ENCODE measurements at regions not wholly inside any gene's neighbourhood (a gene's known extent, or its start where the extent isn't known, plus 50 kb on each side); places are given as distances from the start of the nearest gene placed in this dataset.

DNA sequence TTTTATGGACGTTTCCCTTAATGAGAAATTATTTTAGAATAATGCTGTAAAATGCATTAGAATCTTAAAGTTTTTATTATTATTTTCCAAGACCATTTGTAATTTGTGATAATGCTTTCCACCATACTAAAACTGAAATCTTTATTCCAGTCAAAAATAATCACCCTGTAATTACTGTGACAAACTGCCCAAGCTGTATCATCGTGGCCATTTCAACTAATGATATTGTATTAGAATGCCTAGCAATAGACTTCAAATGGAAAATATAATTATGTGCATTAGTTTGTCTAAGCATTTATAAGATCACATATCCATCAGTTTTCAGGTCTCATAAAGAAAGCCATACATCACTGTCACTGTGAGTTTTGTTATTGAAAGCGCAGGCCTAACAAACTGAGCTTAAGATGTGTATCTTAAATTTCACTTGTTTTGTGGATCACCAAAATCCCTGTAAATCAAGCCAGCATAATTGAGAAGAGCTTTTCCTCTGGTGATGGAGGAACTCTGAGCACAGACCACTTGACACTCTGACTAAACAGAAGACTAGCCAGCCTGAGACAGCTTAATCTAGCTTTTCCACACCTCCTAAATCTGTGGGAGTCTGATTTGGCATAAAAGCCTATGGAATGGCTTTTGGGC is 1312.2 kb upstream of the ACVR2A start:
- H3K27ac ChIP-seq (ENCODE audit: low read depth), result no peak overlapping the region
- DNase-seq (ENCODE audit: extremely low spot score), result no peak
- 65% methylated on average over 3 of the region's 3 CpGs for WGBS
- no peaks in the 10 kb centered on the region for H3K36me3 ChIP-seq (ENCODE audit: insufficient read depth)
- H3K4me3 ChIP-seq (ENCODE audit: low read depth, low read length), result no peak overlapping the region
- no peaks in the 10 kb centered on the region for H3K4me1 ChIP-seq (ENCODE audit: insufficient read depth)

DNA sequence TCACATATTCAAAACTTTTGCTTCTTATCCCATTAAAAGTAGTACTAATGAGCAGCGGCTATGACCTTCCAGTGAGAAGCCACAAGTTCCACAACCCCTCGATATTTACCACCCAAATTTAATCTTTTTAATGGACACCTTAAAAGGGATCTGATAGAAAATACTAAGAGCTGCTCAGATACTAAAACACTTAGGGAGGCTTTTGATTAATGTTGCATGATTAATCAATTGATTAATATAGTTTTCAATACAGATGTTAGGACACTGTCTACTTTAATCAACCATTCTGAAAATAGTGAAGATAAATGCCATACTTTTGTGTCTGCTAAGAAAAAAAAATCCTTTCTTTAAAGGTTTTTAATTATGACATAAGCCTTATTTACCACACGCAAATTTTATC is 1312.8 kb upstream of the ACVR2A start:
- 88% methylated on average over 3 of the region's 3 CpGs for WGBS
- Histone ChIP-seq H3K4me1 (ENCODE audit: insufficient read depth) (no peaks in the 10 kb centered on the region), H3K4me3 (ENCODE audit: low read depth, low read length) (no peak overlapping the region), H3K36me3 (ENCODE audit: insufficient read depth) (no peaks in the 10 kb centered on the region), H3K27ac (ENCODE audit: low read depth) (no peak overlapping the region)
- no peak for DNase-seq (ENCODE audit: extremely low spot score)

DNA sequence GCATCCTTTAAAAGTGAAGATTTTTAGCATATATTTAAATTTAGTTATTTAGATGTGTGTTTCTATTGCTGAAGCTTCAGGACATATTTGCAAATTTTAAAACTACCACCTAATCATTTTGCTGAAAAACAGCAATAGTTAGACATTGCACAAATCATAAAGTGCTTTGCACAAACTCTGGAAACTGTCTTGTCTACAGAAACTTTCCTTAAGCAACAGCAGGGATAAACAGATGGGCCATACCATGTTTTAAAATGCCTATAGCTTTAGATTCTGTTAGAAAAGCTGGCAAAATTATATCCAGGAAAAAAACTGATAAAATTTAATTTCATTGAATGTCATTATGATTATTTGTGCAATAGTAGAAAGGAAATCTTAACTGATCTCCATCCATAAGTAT is 1313.9 kb upstream of the ACVR2A start:
- Histone ChIP-seq H3K4me1 (ENCODE audit: insufficient read depth) (no peaks in the 10 kb centered on the region), H3K36me3 (ENCODE audit: insufficient read depth) (no peaks in the 10 kb centered on the region), H3K4me3 (ENCODE audit: low read depth, low read length) (no peak overlapping the region), H3K27ac (ENCODE audit: low read depth) (no peak overlapping the region)
- no peak for DNase-seq (ENCODE audit: extremely low spot score)

DNA sequence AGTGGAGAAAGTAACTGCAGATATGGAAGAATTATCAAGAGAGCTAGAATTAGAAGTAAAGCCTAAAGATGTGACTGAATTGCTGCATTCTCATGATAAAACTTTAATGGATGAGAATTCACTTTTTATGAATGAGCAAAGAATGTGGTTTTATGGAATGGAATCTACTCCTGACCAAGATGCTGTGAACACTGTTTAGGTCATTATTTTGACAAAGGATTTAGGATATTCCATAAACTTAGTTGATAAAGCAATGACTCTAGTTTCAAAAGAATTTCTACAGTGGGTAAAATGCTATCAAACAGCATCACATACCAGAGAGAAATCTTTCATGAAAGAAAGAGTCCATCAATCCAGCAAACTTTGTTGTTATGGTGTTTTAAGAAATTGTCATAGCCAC is 1317.7 kb upstream of the ACVR2A start:
- no peaks in the 10 kb centered on the region for H3K4me1 ChIP-seq (ENCODE audit: insufficient read depth)
- H3K27ac ChIP-seq (ENCODE audit: low read depth), result no peak overlapping the region
- no peak overlapping the region for H3K4me3 ChIP-seq (ENCODE audit: low read depth, low read length)
- no peaks in the 10 kb centered on the region for H3K36me3 ChIP-seq (ENCODE audit: insufficient read depth)
- DNase-seq (ENCODE audit: extremely low spot score), result no peak

DNA sequence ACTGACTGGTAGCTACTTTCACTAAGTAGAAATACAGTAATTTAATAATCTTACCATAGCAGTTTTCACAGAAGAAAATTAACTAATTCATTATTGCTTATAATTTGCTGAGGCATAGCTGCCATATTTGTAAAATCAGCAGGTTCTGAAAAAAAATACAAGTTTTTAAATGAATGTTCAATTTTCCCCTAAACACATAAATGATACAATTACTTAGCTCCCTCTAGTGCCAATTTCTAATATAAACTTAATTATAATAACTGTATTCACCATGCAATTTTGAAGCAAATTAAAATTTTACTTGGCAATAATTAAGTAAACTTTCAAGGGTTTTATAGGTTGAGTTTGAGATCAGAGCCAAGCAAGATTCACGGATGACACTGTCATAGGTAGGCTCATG is 1321.6 kb upstream of the ACVR2A start:
- Histone ChIP-seq H3K4me1 (ENCODE audit: insufficient read depth) (no peaks in the 10 kb centered on the region), H3K4me3 (ENCODE audit: low read depth, low read length) (no peak overlapping the region), H3K36me3 (ENCODE audit: insufficient read depth) (no peaks in the 10 kb centered on the region), H3K27ac (ENCODE audit: low read depth) (no peak overlapping the region)
- no peak for DNase-seq (ENCODE audit: extremely low spot score)
- 31% methylated on average over 1 of the region's 1 CpG for WGBS

DNA sequence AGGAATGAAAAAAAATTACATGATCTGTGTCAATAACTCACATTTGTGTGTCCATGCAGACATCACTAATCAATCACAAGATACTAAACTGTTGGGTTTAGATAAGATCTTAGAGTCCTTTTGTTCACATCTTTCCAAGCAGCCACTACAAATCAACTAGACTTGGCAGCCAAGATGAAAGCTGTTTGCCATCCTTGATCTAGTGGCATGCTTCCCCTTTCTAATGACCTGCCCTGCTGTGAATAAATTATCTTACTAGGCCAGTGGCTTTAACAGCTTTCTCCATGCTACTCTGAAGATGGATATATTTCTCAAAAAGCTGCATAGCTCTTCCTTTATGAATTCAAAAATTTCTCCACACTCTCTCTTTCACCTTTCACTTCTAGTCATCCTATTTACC is 1338.0 kb upstream of the ACVR2A start:
- no peak for DNase-seq (ENCODE audit: extremely low spot score)
- Histone ChIP-seq H3K27ac (ENCODE audit: low read depth) (no peak overlapping the region), H3K4me1 (ENCODE audit: insufficient read depth) (no peaks in the 10 kb centered on the region), H3K4me3 (ENCODE audit: low read depth, low read length) (no peak overlapping the region), H3K36me3 (ENCODE audit: insufficient read depth) (no peaks in the 10 kb centered on the region)

DNA sequence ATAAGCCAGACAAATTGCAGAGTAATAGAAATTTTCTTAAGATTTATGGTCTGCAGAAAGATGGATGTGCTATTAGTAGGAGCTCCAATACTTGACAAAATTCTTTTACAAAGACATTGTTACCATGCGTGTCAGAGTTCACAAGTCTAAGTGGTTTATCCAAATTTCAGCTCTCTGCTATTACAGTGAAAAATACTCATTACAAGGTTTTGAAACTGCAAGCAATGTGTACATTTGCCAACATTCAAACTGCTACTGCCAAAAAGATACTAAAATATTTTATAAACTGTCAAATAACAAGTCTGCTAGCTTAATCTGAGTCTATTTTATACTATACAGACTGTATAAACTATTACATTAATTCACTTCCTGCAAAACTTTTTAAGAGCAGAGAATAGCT is 1341.5 kb upstream of the ACVR2A start:
- WGBS, result 55% methylated on average over 1 of the region's 1 CpG
- no peak for DNase-seq (ENCODE audit: extremely low spot score)
- H3K27ac ChIP-seq (ENCODE audit: low read depth), result no peak overlapping the region
- H3K4me3 ChIP-seq (ENCODE audit: low read depth, low read length), result no peak overlapping the region
- no peaks in the 10 kb centered on the region for H3K4me1 ChIP-seq (ENCODE audit: insufficient read depth)
- H3K36me3 ChIP-seq (ENCODE audit: insufficient read depth), result no peaks in the 10 kb centered on the region

DNA sequence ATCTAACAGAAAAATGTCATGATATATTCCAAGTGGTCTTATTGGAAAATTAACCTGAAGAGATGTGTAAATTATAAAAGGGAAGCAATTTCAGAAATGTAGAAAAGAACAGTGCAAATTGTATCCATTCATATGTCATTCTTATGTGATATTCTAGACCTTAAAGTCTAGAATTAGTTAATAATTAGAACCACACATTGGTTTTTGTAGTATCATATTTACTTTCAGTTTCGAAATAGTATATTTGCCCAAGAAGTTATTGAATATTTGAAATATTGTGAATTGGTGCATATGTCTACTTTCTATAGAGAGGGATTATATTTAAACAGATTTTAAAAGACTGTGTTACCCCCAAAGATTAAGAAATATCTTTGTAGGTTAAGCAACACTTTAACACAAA is 1348.6 kb upstream of the ACVR2A start:
- H3K27ac ChIP-seq (ENCODE audit: low read depth), result no peak overlapping the region
- H3K4me1 ChIP-seq (ENCODE audit: insufficient read depth), result no peaks in the 10 kb centered on the region
- DNase-seq (ENCODE audit: extremely low spot score), result no peak
- no peak overlapping the region for H3K4me3 ChIP-seq (ENCODE audit: low read depth, low read length)
- WGBS, result 34% methylated on average over 1 of the region's 1 CpG
- no peaks in the 10 kb centered on the region for H3K36me3 ChIP-seq (ENCODE audit: insufficient read depth)

DNA sequence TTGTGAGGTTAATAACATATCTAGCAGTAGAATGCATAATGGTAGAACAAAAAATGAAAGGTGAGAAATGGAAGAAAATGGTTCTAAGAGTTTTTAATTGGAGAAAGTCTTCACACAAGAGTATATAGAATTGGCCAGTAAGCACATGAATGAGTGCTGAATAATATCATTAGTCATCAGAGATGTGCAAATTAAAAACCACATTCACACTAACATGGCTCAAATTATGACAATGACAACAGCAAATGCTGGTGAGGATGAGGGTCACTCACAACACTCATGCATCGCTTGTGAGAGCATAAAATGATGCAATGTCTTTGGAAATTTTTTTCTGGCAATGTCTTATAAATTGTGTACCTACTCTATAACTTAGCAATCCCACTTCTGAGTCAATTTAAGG is 1355.4 kb upstream of the ACVR2A start:
- no peaks in the 10 kb centered on the region for H3K4me1 ChIP-seq (ENCODE audit: insufficient read depth)
- H3K27ac ChIP-seq (ENCODE audit: low read depth), result no peak overlapping the region
- no peak overlapping the region for H3K4me3 ChIP-seq (ENCODE audit: low read depth, low read length)
- DNase-seq (ENCODE audit: extremely low spot score), result no peak
- no peaks in the 10 kb centered on the region for H3K36me3 ChIP-seq (ENCODE audit: insufficient read depth)
- WGBS, result 93% methylated on average over 1 of the region's 1 CpG

DNA sequence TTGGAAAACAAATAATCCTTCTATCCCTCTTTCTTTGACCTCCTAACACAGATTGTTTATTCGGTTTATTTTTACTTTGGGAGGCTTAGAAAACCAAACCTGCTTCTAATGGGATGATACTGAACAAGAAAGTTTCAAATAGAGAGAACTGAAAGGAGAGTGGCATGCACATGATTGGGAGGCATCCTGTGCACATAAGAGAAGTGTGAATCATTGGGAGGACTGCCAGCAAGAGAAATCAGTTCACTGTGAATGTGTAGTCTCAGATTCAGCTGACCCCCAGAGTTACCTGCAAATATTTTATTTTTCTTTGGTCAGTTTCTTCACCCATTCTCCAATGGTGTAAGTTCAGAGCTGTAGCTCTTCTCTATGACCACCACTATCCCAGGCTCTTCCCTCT is 1363.2 kb upstream of the ACVR2A start:
- Histone ChIP-seq H3K4me1 (ENCODE audit: insufficient read depth) (no peaks in the 10 kb centered on the region), H3K4me3 (ENCODE audit: low read depth, low read length) (no peak overlapping the region), H3K27ac (ENCODE audit: low read depth) (no peak overlapping the region), H3K36me3 (ENCODE audit: insufficient read depth) (no peaks in the 10 kb centered on the region)
- WGBS, result 89% methylated on average over 1 of the region's 1 CpG
- DNase-seq (ENCODE audit: extremely low spot score), result no peak

DNA sequence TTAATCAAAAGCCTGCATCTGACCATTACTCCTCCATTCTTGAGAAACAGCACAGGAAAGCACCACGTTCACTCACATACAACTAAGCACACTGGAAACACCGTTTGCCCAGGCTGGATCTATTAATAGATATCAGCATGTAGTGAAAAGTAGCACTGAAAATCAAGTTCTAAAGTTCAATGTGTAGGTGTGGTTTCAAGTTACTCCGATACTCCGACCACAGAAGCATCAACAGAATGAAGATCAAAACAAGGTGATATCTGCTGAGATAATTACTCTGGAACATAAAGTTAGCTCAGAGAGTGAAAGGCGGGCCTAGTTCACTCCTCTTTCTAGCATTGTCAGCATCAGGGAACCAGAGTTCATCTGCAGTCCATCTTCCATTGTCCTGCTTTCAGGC is 1367.4 kb upstream of the ACVR2A start:
- H3K4me1 ChIP-seq (ENCODE audit: insufficient read depth), result no peaks in the 10 kb centered on the region
- no peak overlapping the region for H3K27ac ChIP-seq (ENCODE audit: low read depth)
- 56% methylated on average over 5 of the region's 5 CpGs for WGBS
- DNase-seq (ENCODE audit: extremely low spot score), result no peak
- no peaks in the 10 kb centered on the region for H3K36me3 ChIP-seq (ENCODE audit: insufficient read depth)
- H3K4me3 ChIP-seq (ENCODE audit: low read depth, low read length), result no peak overlapping the region

DNA sequence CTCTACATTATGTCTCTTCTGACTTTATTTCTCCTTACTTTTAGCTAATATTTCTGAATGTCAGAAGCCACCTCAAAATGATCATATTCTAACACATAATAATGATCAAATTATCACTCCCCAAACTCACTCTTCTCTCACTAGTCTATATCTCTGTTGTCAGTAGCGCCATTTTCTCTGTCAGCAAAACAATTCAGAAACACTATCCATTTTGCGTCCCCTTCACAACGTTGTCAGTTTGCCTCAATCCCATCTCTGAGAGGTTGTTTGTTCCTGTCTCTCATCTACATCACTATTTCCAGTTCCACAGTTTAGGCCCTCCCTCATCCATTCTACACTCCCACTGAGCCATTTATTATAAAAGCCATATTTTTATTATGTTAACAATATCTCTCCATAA is 1376.3 kb upstream of the ACVR2A start:
- Histone ChIP-seq H3K36me3 (ENCODE audit: insufficient read depth) (no peaks in the 10 kb centered on the region), H3K27ac (ENCODE audit: low read depth) (no peak overlapping the region), H3K4me3 (ENCODE audit: low read depth, low read length) (no peak overlapping the region), H3K4me1 (ENCODE audit: insufficient read depth) (no peaks in the 10 kb centered on the region)
- no peak for DNase-seq (ENCODE audit: extremely low spot score)
- WGBS, result 90% methylated on average over 3 of the region's 3 CpGs

DNA sequence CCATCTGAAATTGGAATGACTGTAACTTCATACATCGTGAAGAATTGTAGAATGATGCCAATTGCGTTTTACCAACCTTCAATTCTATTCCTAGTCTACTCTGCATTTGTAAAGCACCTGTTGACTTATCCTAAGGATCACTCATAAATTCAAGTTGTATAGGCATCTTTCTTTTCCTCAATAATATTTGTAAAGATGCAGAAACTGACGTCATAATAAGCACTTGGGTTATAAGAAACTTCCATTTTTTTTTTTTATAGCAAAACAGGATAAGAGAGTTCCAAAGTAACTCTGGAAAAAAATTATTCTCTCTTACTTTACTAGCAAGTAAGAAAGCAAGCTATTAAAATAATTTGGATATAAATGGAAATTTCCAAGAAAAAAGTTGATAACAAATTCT is 1377.4 kb upstream of the ACVR2A start:
- WGBS, result 80% methylated on average over 3 of the region's 3 CpGs
- no peaks in the 10 kb centered on the region for H3K36me3 ChIP-seq (ENCODE audit: insufficient read depth)
- DNase-seq (ENCODE audit: extremely low spot score), result no peak
- H3K27ac ChIP-seq (ENCODE audit: low read depth), result no peak overlapping the region
- H3K4me1 ChIP-seq (ENCODE audit: insufficient read depth), result no peaks in the 10 kb centered on the region
- H3K4me3 ChIP-seq (ENCODE audit: low read depth, low read length), result no peak overlapping the region

DNA sequence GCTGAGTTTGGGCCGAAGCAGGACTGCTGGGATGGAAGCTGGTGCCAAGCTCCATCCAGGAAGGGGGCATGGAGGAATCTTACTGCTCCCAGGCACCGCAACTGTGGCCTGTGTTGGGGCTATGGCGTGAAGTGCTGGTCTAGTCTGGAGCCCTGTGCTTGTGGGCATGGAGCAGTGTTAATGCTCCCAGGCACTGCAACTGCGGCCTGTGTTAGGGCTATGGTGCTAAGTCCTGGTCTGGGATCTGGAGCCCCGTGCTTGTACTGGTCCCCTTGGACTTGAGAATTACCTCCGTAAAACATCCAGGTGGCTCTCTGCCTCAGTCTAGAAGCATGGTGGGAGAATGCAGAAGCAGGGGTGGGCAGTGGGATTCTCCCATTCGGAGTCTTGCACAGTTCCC is 1379.4 kb upstream of the ACVR2A start:
- no peak for DNase-seq (ENCODE audit: extremely low spot score)
- no peaks in the 10 kb centered on the region for H3K36me3 ChIP-seq (ENCODE audit: insufficient read depth)
- no peak overlapping the region for H3K27ac ChIP-seq (ENCODE audit: low read depth)
- H3K4me3 ChIP-seq (ENCODE audit: low read depth, low read length), result no peak overlapping the region
- H3K4me1 ChIP-seq (ENCODE audit: insufficient read depth), result no peaks in the 10 kb centered on the region
- WGBS, result 94% methylated on average over 7 of the region's 7 CpGs

DNA sequence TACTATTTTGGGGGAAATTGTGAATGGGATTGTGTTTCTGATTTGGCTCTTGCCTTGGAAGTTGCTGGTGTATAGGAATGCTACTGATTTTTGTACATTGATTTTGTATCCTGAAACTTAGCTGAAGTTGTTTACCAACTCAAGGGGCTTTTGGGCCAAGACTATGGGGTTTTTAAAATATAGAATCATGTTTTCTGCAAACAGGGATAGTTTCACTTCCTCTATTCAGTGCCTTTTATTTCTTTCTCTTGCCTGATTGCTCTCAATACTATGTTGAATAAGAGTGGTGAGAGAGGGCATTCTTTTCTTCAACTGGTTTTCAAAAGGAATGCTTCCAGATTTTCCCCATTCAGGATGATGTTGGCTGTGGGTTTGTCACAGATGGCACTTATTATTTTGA is 1383.8 kb upstream of the ACVR2A start:
- H3K4me1 ChIP-seq (ENCODE audit: insufficient read depth), result no peaks in the 10 kb centered on the region
- H3K27ac ChIP-seq (ENCODE audit: low read depth), result no peak overlapping the region
- DNase-seq (ENCODE audit: extremely low spot score), result no peak
- H3K36me3 ChIP-seq (ENCODE audit: insufficient read depth), result no peaks in the 10 kb centered on the region
- H3K4me3 ChIP-seq (ENCODE audit: low read depth, low read length), result no peak overlapping the region
